Epithelial cell of proximal tubule (primary cell): ENCODE measurements at regions not wholly inside any gene's neighbourhood (a gene's known extent, or its start where the extent isn't known, plus 50 kb on each side); places are given as distances from the start of the nearest gene placed in this dataset.

ENCODE experiments used
- DNase-seq: peaks from one replicate; pipeline ENCODE4 v3.0.0-alpha.2; 2011; ENCODE audit warnings: low read depth
- H3K4me3 ChIP-seq: 2 replicates; pipeline ENCODE4 v1.5.1; 2011; ENCODE audit warnings: low read depth, mild to moderate bottlenecking, low read length
- TF ChIP-seq, protein P1 (sequence below): conservative IDR thresholded peaks from 2 replicates; pipeline ENCODE4 v1.5.1; 2012; ENCODE audit warnings: low read depth, mild to moderate bottlenecking, low read length

DNA sequence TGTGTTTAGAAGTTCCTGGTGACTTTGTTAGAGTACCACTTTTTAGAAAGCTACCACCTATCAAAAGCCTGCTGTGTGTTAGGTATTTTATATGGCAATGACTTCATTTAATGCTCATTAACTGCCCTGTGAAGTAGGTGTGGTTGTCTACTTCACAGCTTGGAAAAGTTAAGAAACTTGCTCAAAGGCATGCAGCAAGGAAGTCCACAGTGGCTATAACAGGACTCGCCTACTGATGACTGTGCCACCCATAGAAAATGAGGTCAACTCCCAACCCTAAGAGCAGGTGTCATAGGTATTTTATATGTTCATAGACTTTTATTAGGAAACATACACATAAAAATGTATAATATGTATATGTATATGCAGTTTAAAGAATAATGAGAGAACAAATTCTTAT lies 125.2 kb upstream of the PAX6 start:
- H3K4me3 ChIP-seq: no peak overlapping the region
- DNase-seq: no peak
- TF ChIP-seq, protein P1, sequence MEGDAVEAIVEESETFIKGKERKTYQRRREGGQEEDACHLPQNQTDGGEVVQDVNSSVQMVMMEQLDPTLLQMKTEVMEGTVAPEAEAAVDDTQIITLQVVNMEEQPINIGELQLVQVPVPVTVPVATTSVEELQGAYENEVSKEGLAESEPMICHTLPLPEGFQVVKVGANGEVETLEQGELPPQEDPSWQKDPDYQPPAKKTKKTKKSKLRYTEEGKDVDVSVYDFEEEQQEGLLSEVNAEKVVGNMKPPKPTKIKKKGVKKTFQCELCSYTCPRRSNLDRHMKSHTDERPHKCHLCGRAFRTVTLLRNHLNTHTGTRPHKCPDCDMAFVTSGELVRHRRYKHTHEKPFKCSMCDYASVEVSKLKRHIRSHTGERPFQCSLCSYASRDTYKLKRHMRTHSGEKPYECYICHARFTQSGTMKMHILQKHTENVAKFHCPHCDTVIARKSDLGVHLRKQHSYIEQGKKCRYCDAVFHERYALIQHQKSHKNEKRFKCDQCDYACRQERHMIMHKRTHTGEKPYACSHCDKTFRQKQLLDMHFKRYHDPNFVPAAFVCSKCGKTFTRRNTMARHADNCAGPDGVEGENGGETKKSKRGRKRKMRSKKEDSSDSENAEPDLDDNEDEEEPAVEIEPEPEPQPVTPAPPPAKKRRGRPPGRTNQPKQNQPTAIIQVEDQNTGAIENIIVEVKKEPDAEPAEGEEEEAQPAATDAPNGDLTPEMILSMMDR: no peak

- no peak for DNase-seq
- TF ChIP-seq, protein P1: no peak
- no peak overlapping the region for H3K4me3 ChIP-seq
Measured at GRCh38 chr11:31932879-31933278, 121.8 kb upstream of the PAX6 start.

DNA sequence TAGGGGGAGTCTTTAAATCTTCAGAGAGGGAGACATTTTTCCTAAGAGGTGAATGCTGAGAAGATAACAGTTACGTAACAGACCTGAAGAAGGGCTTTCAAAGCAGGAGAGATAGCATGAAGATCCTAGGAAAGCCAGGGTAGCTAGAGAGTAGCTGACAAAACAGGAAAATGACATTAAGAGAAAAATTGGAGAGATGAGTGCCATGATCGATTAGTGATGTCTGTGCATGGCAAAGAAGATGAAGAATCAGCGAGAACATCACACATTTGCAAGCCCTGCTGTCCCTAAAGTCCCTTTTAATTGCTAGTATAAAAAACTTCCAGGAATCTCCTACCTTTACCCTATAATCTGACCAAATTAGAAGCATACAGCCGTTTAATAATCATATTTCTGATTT lies 116.9 kb upstream of the PAX6 start:
- H3K4me3 ChIP-seq: no peak overlapping the region
- TF ChIP-seq, protein P1: no peak
- no peak for DNase-seq

- TF ChIP-seq, protein P1: no peak
- no peak for DNase-seq
- H3K4me3 ChIP-seq: no peak overlapping the region
Measured at GRCh38 chr11:31926816-31927528, 115.8 kb upstream of the PAX6 start.

DNA sequence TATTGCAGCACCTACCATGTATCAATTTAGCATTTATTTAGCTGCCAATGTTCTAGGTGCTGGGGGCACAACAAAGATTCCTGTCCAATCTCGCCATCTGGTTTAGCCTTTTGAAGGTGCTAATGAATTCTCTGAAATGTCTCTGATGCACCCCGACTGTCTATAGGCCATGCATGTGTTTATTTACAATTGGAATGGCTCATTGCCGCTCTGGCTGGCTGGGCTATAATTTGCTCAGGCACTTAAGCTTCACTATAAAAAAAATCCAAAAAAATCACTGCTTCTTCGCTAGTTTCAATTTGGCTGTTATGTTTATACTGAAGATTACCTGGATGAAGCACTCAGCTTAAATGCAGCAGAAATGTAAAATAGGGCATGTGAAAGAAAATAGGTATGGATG lies 115.0 kb upstream of the PAX6 start:
- TF ChIP-seq, protein P1: no peak
- H3K4me3 ChIP-seq: no peak overlapping the region
- no peak for DNase-seq

GRCh38 chr11:31922450-31922849 lies 111.3 kb upstream of the PAX6 start:
- DNase-seq: no peak
- H3K4me3 ChIP-seq: no peak overlapping the region
- TF ChIP-seq, protein P1: no peak

- TF ChIP-seq, protein P1: no peak
- no peak overlapping the region for H3K4me3 ChIP-seq
- DNase-seq: no peak
Measured at GRCh38 chr11:31921081-31921480, 110.0 kb upstream of the PAX6 start.
